Fibroblast of skin of left quadriceps (primary cell): ENCODE measurements at regions not wholly inside any gene's neighbourhood (a gene's known extent, or its start where the extent isn't known, plus 50 kb on each side); places are given as distances from the start of the nearest gene placed in this dataset.
"Not testable (repeated sequence)": the region's sequence is repeated elsewhere in the genome, so short reads cannot be mapped to it uniquely, and the experiment has no call there.

Experiments
- DNase-seq, 2 experiments: peaks; one replicate each; pipeline ENCODE4 v3.0.0-alpha.2; 2013; ENCODE audit warnings: low read depth in 2 of 2

GRCh38 chr14:43308421-43309110 lies 1198.5 kb downstream of the FSCB start:
- DNase-seq, result no peak

DNA sequence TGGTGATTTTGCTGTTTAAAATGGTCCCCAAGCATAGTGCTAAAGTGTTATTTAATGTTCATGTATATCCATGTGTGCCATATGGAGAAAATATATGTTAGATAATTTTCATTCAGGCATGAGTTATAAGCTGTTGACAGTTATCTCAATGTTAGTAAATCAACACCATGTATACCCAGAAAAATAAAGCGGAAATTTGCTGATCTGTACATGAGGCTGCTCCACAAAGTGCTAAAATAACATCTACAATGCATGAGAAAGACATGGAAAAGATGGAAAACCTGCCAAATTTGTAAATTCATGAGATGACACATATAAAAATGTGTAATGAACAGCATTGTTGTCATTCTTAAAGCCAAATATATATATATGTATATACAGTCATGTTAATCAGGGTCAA lies 1199.2 kb downstream of the FSCB start:
- DNase-seq, result no peak

DNA sequence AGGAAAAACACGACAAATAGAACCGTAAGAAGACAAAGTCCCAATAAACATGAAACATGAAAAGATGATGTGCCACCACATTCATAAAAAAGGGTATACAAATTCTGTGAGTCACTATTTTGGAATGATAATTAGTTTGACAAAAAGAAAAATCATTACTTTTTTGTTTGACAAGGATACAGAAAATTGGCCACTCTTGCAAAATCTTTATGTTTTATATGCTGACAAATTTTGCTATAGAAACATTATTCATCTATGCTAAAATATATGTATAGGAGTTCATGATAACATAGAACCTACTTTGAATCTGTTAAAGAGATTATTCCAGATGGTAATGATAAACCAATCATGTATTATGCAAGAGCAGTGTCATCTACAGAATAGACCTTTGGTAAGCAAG lies 1201.0 kb downstream of the FSCB start:
- DNase-seq, result no peak

DNA sequence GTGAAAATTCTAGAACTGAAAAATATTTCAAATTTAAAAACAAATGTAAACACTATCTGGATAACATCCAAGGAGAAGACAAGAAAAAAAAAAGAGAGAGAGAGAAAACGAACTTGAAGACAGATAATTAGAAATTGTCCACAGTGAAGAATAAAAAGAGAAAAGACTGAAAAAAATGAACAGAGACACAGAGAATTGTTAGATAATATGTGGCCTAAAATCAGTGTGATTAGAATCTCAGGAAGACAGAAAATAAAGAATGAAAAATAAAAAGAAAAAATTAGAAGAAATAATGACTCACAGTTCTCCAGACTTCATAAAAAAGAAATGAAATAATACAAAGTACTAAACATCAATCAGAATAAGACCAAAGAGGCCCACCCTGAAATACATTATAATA lies 1209.3 kb downstream of the FSCB start:
- DNase-seq, result no peak

DNA sequence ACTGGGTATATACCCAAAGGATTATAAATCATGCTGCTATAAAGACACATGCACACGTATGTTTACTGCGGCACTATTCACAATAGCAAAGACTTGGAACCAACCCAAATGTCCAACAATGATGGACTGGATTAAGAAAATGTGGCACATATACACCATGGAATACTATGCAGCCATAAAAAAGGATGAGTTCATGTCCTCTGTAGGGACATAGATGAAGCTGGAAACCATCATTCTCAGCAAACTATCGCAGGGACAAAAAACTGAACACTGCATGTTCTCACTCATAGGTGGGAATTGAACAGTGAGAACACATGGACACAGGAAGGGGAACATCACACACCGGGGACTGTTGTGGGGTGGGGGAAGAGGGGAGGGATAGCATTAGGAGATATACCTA lies 1211.0 kb downstream of the FSCB start:
- DNase-seq, result not testable (repeated sequence)

- no peak for DNase-seq
Observed at GRCh38 chr14:43285575-43285974, 1221.5 kb downstream of the FSCB start.

DNA sequence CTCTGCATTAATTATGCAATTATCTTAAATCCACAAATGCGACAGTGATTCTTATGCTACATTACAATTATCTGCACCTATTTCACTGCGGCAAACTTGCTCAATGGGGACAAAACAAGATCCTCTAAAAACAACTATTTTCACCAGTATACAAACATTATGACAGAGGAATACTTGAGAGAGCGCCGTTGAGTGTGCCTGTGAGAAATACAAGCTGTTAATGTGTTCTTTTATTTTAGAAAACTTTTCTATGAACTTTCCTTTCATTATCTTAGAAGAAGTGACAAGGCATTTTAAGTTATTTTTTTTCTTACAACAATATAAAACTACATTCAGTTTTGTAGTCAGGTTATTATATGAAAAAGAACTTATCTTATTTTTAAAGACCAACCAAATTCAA lies 1247.0 kb downstream of the FSCB start:
- DNase-seq, result no peak

DNA sequence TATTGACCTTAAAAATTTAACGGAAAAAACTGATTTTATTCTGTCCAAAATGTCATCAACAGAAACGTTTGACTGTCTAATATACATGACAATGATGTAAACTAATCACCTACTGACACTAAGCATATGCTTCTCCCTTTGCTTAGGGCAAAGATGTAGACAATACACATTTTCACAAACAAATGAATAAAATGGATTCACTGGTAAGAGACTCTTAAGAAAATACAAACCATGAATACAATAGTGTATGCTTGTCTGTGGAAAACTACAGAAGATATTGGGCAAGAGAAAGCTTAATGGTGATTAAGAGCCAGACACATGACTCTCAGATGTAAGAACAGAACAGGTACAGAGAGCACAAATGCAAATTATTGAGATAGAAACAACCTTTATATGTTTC lies 1248.7 kb downstream of the FSCB start:
- no peak for DNase-seq

GRCh38 chr14:43256996-43257395 lies 1250.1 kb downstream of the FSCB start:
- not testable (repeated sequence) for DNase-seq

DNA sequence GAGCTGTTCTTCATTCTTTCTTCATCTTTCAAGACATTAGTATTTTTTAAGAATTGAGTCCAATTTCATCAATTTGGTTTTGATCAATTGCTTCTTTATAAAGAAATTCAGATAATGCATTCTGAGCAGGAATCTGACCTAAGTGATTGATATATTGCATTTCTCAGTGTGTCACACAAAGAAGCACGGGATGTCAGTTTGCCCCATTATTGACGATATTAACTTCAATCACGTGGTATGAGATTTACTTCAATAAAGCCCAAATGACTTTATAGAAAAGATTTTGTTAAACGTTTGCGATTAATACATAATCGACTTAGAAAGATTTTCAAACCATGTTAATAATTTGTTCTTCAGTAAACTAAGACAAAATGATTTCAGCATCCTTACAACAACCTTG lies 1254.2 kb downstream of the FSCB start:
- DNase-seq, result no peak

DNA sequence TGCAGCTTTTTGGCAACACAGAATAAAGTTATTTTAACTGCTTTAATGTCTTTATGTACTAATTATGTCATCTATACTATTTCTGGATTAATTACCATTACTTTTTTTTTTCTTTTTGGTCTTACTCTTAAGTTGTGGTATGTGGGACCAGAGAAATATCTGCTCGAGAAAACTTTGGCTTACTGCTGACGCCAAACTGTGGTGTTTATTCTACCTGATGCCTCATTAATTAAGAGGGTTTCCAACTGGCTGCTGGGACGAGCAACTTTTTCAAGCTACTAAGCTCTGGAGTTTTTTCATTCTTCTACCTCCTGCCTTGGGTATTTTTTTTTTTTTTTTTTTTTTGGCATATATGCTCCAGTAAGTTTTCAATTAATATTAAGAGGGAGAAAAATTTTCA lies 1257.5 kb downstream of the FSCB start:
- DNase-seq, result no peak

GRCh38 chr14:43249116-43249515 lies 1258.0 kb downstream of the FSCB start:
- DNase-seq, result no peak

DNA sequence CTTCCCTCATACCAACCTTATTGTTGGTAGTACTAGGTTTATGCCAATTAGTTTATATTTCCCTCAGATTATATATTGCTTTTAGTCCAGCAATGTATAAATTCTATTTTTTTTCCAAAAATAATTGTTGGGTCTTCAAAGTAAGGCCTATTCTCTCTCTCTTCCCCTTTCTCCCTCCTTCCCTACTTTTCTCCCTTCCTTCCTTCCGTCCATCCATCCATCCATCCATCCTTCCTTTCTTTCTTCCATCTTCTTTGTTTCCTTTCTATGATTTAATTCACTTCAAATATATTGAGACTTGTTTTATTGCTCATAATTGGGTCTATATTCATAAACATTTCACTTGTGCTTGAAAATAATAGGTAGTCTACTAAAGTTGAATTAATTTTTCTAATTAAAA lies 1259.2 kb downstream of the FSCB start:
- no peak for DNase-seq

DNA sequence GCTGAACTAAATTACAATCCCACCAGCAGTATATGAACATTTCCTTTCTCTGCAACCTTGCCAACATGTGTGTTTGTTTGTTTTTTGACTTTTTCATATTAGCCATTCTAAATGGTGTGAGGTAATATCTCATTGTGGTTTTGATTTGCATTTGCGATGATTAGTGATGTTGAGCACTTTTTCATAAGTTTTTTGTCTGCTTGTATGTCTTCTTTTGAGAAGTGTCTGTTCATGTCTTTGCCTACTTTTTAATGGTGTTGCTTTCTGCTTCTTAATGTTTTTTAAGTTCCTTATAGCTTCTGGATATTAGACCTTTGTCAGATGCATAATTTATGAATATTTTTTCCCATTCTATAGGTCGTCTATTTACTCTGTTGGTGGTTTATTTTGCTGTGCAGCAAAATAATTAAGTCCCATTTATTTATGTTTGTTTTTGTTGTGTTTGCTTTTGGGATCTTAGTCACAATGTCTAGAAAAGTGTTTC lies 1262.9 kb downstream of the FSCB start:
- DNase-seq, result no peak

DNA sequence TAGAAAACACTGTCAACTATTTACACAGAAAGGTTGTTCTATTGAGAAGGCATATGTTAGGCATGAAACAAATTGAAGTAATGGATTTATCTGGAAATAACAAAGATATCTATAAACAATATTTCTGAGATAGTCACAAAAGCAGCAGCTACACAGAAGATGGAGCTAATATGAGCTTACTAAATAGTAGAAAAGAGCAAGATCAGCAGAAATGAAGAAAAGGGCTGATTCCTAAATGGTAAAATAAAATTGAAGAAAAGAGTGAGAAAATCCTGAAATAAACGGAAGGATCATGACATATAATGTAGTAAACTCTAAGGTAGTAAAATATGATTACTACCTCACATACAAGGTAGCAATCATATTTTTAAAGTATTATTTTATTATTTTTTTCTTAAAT lies 1263.9 kb downstream of the FSCB start:
- DNase-seq, result no peak

DNA sequence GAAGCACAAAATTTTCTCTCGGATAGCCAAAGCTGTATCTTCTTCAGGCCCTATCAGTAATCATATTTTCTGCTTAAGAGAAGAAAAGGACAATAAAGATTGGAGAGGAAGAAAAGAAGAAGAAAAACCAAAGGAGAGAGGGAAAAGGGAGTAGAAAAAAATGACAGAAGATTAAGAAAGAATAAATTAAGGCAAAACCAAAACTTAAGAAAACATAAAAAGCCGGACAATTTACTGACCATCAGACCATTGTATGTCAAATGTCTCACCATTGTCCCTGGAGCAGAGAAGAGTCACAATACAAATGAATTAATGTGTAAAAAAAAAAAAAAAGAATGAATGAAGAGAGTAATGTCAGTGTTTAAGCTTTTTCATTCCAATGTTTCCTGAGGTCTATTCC lies 1274.8 kb downstream of the FSCB start:
- DNase-seq, result no peak

DNA sequence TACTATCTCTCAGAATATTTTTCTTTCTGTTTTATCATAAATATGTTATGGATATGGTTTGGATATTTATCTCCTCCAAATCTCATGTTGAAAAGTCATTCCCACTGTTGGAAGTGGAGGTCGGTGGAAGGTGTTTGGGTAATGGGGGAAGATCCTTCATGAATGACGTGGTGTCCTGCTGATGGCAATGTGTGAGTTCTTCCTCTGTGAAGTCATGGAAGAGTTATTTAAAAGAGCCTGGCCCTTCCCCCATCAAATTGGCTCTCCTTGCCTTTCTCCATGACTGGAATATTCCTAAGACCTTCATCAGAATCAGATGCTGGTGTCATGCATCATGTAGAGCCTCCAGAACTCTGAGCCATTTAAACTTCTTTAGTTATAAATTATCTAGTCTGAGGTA lies 1291.6 kb downstream of the FSCB start:
- no peak for DNase-seq

DNA sequence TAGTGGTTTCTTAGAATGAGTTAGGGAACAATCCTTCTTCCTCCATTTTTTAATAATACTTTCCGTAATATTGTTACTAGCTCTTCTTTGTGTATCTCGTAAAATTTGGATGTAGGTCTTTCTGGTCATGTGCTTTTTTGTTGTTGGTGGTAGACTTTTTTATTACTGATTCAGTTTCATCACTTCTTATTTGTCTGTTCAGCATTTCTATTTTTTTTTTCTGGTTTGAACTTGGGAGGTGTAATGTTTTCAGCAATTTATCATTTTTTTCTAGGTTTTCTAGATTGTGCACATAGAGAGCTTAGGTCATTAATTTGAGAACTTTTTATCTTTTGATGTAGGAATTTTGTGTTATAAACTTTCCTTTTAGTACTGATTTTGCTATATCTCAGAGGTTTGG lies 1299.9 kb downstream of the FSCB start:
- no peak for DNase-seq

DNA sequence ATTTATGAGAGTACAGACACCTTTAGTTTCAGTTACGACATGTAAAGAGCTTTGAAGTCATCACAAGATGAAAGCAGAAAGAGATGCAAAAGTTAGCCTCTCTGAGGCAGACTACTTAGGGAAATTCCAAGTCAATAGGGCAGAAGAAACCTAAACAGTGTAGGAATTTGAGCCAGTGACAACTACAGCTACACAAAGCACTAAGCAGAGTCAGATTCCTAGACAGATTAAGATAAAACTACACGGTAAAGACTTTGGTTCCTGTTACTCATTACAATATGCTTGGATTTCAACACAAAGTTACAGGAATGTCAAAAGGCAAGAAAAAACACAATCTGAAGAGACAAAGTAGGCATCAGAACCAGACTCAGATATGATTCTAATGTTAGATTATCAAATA lies 1302.3 kb downstream of the FSCB start:
- DNase-seq, result no peak

DNA sequence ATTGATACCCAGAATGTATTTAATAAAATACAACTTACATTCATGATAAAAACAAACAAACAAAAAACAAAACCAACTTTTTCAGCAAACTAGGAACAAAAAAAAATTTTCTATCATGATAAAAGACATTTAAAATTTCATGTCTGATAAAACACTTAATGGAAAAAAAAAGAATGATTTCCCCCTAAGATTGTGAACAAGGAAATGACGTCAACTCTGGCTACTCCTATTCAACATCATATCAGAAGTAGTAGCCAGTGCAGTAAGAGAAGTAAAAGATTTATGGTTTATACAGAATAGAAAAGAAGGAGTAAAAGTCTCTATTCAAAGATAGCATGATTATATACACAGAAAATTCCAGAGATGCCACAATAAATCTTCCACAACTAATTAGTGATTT lies 1306.6 kb downstream of the FSCB start:
- no peak for DNase-seq

GRCh38 chr14:43198465-43198864 lies 1308.6 kb downstream of the FSCB start:
- DNase-seq, result no peak

GRCh38 chr14:43184540-43184939 lies 1322.5 kb downstream of the FSCB start:
- DNase-seq, result no peak

- no peak for DNase-seq
Observed at GRCh38 chr14:43183916-43184315, 1323.2 kb downstream of the FSCB start.

DNA sequence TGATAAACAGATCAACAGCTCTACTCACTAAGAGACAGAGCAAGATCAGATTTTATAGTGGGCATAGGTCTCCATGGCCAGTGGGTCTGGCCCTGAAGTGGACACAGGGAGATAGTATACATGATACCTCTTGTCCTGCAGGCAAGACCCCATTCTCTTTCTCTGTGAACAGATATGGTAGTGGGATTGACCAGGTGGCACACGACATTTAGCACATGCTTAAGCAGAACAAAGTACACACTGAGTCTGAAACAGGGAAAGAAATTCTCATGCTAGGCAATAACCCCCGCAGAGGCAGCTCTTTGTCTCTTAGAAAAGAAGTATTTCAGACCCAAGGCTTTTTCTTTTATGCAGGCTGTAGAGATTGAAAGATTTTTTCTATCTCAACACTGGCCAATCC lies 1331.2 kb downstream of the FSCB start:
- DNase-seq, result no peak
